HEK293 (cell line): ENCODE measurements at regions not wholly inside any gene's neighbourhood (a gene's known extent, or its start where the extent isn't known, plus 50 kb on each side); places are given as distances from the start of the nearest gene placed in this dataset.

Experiments used
- CTCF ChIA-PET: fragments of 350-600 bp; formaldehyde crosslinking; extraction: SDS; loops from one replicate; lab custom pipeline; 2021; ENCODE audit warnings: antibody characterized with exemption; lab: Yijun Ruan, JAX
- POLR2A ChIA-PET: fragments of 300-600 bp; formaldehyde crosslinking; extraction: SDS; loops from one replicate; lab custom pipeline; 2020; ENCODE audit warnings: antibody characterized with exemption, inconsistent platforms; lab: Yijun Ruan, JAX
- H3K27ac ChIP-seq: fragments of 200-500 bp; sonication (Bioruptor generic); 2 replicates; pipeline ENCODE4 v1.5.1; 2014; ENCODE audit warnings: low read depth, low read length, control low read depth, inconsistent platforms; ENCODE audit errors: extremely low read depth
- H3K36me3 ChIP-seq, 2 experiments: fragments of 200-500 bp in 1 of 2; sonication (Bioruptor generic) in 1 of 2; 1 replicate in 1 of 2; 2 replicates in 1 of 2; pipeline ENCODE4 v1.5.1; 2014 to 2017; ENCODE audit warnings: inconsistent platforms in 2 of 2, low read length in 2 of 2; ENCODE audit not compliant: control insufficient read depth in 2 of 2, insufficient read depth in 1 of 2
- H3K4me1 ChIP-seq: fragments of 200-500 bp; sonication (Bioruptor generic); 2 replicates; pipeline ENCODE4 v1.5.1; 2014; ENCODE audit warnings: mild to moderate bottlenecking, low read length, inconsistent platforms; ENCODE audit not compliant: control insufficient read depth, insufficient read depth
- H3K4me3 ChIP-seq: 2 replicates; pipeline ENCODE4 v1.5.1; 2011; ENCODE audit warnings: low read depth, mild to moderate bottlenecking, control low read depth, low read length, moderate library complexity
- H3K9me3 ChIP-seq: fragments of 200-500 bp; sonication (Bioruptor generic); 2 replicates; pipeline ENCODE4 v1.5.1; 2014; ENCODE audit warnings: low read depth, low read length, inconsistent platforms; ENCODE audit not compliant: control insufficient read depth, insufficient read depth
- ATF2 ChIP-seq: fragments of 450-650 bp; formaldehyde crosslinking; IDR thresholded peaks from 2 replicates; pipeline ENCODE4 v1.5.1; 2016; ENCODE audit warnings: missing biosample characterization, missing genetic modification characterization, low read depth
- OVOL3 ChIP-seq: fragments of 450-650 bp; formaldehyde crosslinking; IDR thresholded peaks from 2 replicates; pipeline ENCODE4 v1.5.1; 2016; ENCODE audit warnings: missing biosample characterization, missing genetic modification characterization
- PRDM2 ChIP-seq: fragments of 450-650 bp; formaldehyde crosslinking; IDR thresholded peaks from 2 replicates; pipeline ENCODE4 v1.5.1; 2016; ENCODE audit warnings: missing biosample characterization, missing genetic modification characterization, borderline replicate concordance
- SP2 ChIP-seq: fragments of 450-650 bp; formaldehyde crosslinking; IDR thresholded peaks from 2 replicates; pipeline ENCODE4 v1.5.1; 2016; ENCODE audit warnings: missing biosample characterization, missing genetic modification characterization
- ZNF138 ChIP-seq: fragments of 450-650 bp; formaldehyde crosslinking; IDR thresholded peaks from 2 replicates; pipeline ENCODE4 v1.5.1; 2016; ENCODE audit warnings: missing biosample characterization, missing genetic modification characterization, borderline replicate concordance
- ZNF184 ChIP-seq: fragments of 450-650 bp; IDR thresholded peaks from 2 replicates; pipeline ENCODE4 v1.5.1; 2018; ENCODE audit warnings: missing biosample characterization, mild to moderate bottlenecking, missing genetic modification characterization
- ZNF202 ChIP-seq: fragments of 450-650 bp; formaldehyde crosslinking; IDR thresholded peaks from 2 replicates; pipeline ENCODE4 v1.5.1; 2016; ENCODE audit warnings: missing biosample characterization, missing genetic modification characterization, borderline replicate concordance
- ZNF266 ChIP-seq: fragments of 450-650 bp; formaldehyde crosslinking; IDR thresholded peaks from 2 replicates; pipeline ENCODE4 v1.5.1; 2016; ENCODE audit warnings: missing biosample characterization, missing genetic modification characterization, low read depth
- ZNF341 ChIP-seq: fragments of 450-650 bp; formaldehyde crosslinking; IDR thresholded peaks from 2 replicates; pipeline ENCODE4; 2016; ENCODE audit warnings: low read depth, missing biosample characterization, missing genetic modification characterization
- ZNF394 ChIP-seq: fragments of 450-650 bp; formaldehyde crosslinking; IDR thresholded peaks from 2 replicates; pipeline ENCODE4 v1.5.1; 2016; ENCODE audit warnings: missing biosample characterization, missing genetic modification characterization, mild to moderate bottlenecking, moderate library complexity, borderline replicate concordance
- ZNF433 ChIP-seq: fragments of 450-650 bp; formaldehyde crosslinking; IDR thresholded peaks from 2 replicates; pipeline ENCODE4 v1.5.1; 2016; ENCODE audit warnings: missing biosample characterization, missing genetic modification characterization, low read depth
- ZNF510 ChIP-seq: fragments of 450-650 bp; formaldehyde crosslinking; IDR thresholded peaks from 2 replicates; pipeline ENCODE4 v1.5.1; 2018; ENCODE audit warnings: mild to moderate bottlenecking, missing genetic modification characterization, missing biosample characterization; ENCODE audit not compliant: insufficient replicate concordance
- ZNF555 ChIP-seq: fragments of 450-650 bp; formaldehyde crosslinking; conservative IDR thresholded peaks from 2 replicates; pipeline ENCODE4 v1.5.1; 2017; ENCODE audit warnings: missing biosample characterization, mild to moderate bottlenecking, missing genetic modification characterization, inconsistent platforms
- ZNF558 ChIP-seq: fragments of 450-650 bp; formaldehyde crosslinking; IDR thresholded peaks from 2 replicates; pipeline ENCODE4 v1.5.1; 2016; ENCODE audit warnings: missing biosample characterization, missing genetic modification characterization
- ZNF623 ChIP-seq: fragments of 450-650 bp; formaldehyde crosslinking; IDR thresholded peaks from 2 replicates; pipeline ENCODE4 v1.5.1; 2016; ENCODE audit warnings: missing biosample characterization, missing genetic modification characterization
- ZNF664 ChIP-seq: fragments of 450-650 bp; formaldehyde crosslinking; IDR thresholded peaks from 2 replicates; pipeline ENCODE4 v1.5.1; 2016; ENCODE audit warnings: missing biosample characterization, missing genetic modification characterization
- ZNF747 ChIP-seq: fragments of 450-650 bp; formaldehyde crosslinking; IDR thresholded peaks from 2 replicates; pipeline ENCODE4 v1.5.1; 2016; ENCODE audit warnings: missing biosample characterization, missing genetic modification characterization
- TF ChIP-seq, protein P1 (sequence below): fragments of 450-650 bp; formaldehyde crosslinking; IDR thresholded peaks from 2 replicates; pipeline ENCODE4 v1.5.1; 2016; ENCODE audit warnings: missing biosample characterization, missing genetic modification characterization
- TF ChIP-seq, protein P2 (sequence below): fragments of 450-650 bp; formaldehyde crosslinking; IDR thresholded peaks from 2 replicates; pipeline ENCODE4 v1.5.1; 2017; ENCODE audit warnings: missing biosample characterization, missing genetic modification characterization
- TF ChIP-seq, protein P3 (sequence below): fragments of 450-650 bp; formaldehyde crosslinking; IDR thresholded peaks from 2 replicates; pipeline ENCODE4 v1.5.1; 2016; ENCODE audit warnings: missing biosample characterization, missing genetic modification characterization, low read depth

GRCh38 chr17:71599583-71599982 is 521.2 kb upstream of the SOX9 start (continued):
- TF ChIP-seq, protein P1, sequence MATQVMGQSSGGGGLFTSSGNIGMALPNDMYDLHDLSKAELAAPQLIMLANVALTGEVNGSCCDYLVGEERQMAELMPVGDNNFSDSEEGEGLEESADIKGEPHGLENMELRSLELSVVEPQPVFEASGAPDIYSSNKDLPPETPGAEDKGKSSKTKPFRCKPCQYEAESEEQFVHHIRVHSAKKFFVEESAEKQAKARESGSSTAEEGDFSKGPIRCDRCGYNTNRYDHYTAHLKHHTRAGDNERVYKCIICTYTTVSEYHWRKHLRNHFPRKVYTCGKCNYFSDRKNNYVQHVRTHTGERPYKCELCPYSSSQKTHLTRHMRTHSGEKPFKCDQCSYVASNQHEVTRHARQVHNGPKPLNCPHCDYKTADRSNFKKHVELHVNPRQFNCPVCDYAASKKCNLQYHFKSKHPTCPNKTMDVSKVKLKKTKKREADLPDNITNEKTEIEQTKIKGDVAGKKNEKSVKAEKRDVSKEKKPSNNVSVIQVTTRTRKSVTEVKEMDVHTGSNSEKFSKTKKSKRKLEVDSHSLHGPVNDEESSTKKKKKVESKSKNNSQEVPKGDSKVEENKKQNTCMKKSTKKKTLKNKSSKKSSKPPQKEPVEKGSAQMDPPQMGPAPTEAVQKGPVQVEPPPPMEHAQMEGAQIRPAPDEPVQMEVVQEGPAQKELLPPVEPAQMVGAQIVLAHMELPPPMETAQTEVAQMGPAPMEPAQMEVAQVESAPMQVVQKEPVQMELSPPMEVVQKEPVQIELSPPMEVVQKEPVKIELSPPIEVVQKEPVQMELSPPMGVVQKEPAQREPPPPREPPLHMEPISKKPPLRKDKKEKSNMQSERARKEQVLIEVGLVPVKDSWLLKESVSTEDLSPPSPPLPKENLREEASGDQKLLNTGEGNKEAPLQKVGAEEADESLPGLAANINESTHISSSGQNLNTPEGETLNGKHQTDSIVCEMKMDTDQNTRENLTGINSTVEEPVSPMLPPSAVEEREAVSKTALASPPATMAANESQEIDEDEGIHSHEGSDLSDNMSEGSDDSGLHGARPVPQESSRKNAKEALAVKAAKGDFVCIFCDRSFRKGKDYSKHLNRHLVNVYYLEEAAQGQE (tag by site-specific recombination) = peak; percentile 70; the same call in 1 of the 2 replicates
- TF ChIP-seq OVOL3 (tag by site-specific recombination) = 0 out of 2 replicates have a peak, but pooled peaks have one; percentile 27
- TF ChIP-seq ZNF433 = 0 out of 2 replicates have a peak, but pooled peaks have one; percentile 18
- TF ChIP-seq ZNF555 (tag by site-specific recombination) = peak; percentile 67
- peak; percentile 48; the same call in 1 of the 2 replicates for TF ChIP-seq ZNF664
- peak; percentile 57; the same call in 1 of the 2 replicates for TF ChIP-seq ZNF558 (tag by site-specific recombination)
- TF ChIP-seq ZNF510 (tag by site-specific recombination) = peak; percentile 82
- TF ChIP-seq ZNF266 (tag by site-specific recombination) = peak; percentile 68; the same call in 1 of the 2 replicates
- peak; percentile 16; the same call in 1 of the 2 replicates for TF ChIP-seq ZNF341 (tag by site-specific recombination)
- TF ChIP-seq ZNF138 (tag by site-specific recombination) = 0 out of 2 replicates have a peak, but pooled peaks have one; percentile 26
- peak; percentile 75 for TF ChIP-seq ZNF623 (tag by site-specific recombination)
- peak; percentile 86; the same call in 1 of the 2 replicates for TF ChIP-seq ZNF394
- peak; percentile 82; the same call in 1 of the 2 replicates for TF ChIP-seq ZNF202 (tag by site-specific recombination)

- POLR2A ChIA-PET = no interaction called here
- Histone ChIP-seq H3K36me3 (no peaks in the 10 kb centered on the region), H3K4me1 (peaks cover 8% of the 10 kb centered on the region), H3K27ac (no peak overlapping the region), H3K9me3 (no peaks in the 10 kb centered on the region), H3K4me3 (no peak overlapping the region)
- CTCF ChIA-PET = interaction anchor here (0.6 to 1.6 kb wide), 2 partner anchors 8 to 879 kb away, joined by 3 read pairs; no protein-coding TSS in a partner anchor
- no peak for TF ChIP-seq ZNF747
- TF ChIP-seq, protein P2, sequence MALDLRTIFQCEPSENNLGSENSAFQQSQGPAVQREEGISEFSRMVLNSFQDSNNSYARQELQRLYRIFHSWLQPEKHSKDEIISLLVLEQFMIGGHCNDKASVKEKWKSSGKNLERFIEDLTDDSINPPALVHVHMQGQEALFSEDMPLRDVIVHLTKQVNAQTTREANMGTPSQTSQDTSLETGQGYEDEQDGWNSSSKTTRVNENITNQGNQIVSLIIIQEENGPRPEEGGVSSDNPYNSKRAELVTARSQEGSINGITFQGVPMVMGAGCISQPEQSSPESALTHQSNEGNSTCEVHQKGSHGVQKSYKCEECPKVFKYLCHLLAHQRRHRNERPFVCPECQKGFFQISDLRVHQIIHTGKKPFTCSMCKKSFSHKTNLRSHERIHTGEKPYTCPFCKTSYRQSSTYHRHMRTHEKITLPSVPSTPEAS = no peak
- TF ChIP-seq ZNF184 (tag by site-specific recombination) = no peak
- TF ChIP-seq ATF2 (tag by site-specific recombination) = peak; percentile 76; the same call in 1 of the 2 replicates
- no peak for TF ChIP-seq ZNF266 (tag by site-specific recombination)
- TF ChIP-seq PRDM2 (tag by site-specific recombination) = no peak
- TF ChIP-seq ZNF433 = no peak
- TF ChIP-seq, protein P3, sequence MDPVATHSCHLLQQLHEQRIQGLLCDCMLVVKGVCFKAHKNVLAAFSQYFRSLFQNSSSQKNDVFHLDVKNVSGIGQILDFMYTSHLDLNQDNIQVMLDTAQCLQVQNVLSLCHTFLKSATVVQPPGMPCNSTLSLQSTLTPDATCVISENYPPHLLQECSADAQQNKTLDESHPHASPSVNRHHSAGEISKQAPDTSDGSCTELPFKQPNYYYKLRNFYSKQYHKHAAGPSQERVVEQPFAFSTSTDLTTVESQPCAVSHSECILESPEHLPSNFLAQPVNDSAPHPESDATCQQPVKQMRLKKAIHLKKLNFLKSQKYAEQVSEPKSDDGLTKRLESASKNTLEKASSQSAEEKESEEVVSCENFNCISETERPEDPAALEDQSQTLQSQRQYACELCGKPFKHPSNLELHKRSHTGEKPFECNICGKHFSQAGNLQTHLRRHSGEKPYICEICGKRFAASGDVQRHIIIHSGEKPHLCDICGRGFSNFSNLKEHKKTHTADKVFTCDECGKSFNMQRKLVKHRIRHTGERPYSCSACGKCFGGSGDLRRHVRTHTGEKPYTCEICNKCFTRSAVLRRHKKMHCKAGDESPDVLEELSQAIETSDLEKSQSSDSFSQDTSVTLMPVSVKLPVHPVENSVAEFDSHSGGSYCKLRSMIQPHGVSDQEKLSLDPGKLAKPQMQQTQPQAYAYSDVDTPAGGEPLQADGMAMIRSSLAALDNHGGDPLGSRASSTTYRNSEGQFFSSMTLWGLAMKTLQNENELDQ (tag by site-specific recombination) = no peak
- TF ChIP-seq SP2 = no peak
Observed at GRCh38 chr17:71600137-71600789, 520.6 kb upstream of the SOX9 start.
